ENCODE measurements at regions not wholly inside any gene's neighbourhood (a gene's known extent, or its start where the extent isn't known, plus 50 kb on each side); places are given as distances from the start of the nearest gene placed in this dataset.

GRCh38 chr12:41724216-41724615 lies 420.5 kb downstream of the GXYLT1 start:
- TF ChIP-seq TEAD4 (IDR thresholded peaks at IDR 0.05) = no peak
- no peak for TF ChIP-seq TAF1 (IDR thresholded peaks at IDR 0.05; ENCODE audit: low read depth)
- no peak for TF ChIP-seq EP300 (IDR thresholded peaks at IDR 0.05; ENCODE audit: borderline replicate concordance)
- TF ChIP-seq FOXM1 (IDR thresholded peaks at IDR 0.05; ENCODE audit: borderline replicate concordance, low read depth) = no peak
- TF ChIP-seq YY1 (IDR thresholded peaks at IDR 0.05; ENCODE audit: low read depth) = no peak
- TF ChIP-seq RAD21 (IDR thresholded peaks at IDR 0.05; ENCODE audit: low read depth) = no peak
- no peak for TF ChIP-seq USF1 (IDR thresholded peaks at IDR 0.05)
- no peak for TF ChIP-seq CEBPB (IDR thresholded peaks at IDR 0.05)
- no peak for TF ChIP-seq NFIC (IDR thresholded peaks at IDR 0.05)
- TF ChIP-seq EGR1 (IDR thresholded peaks at IDR 0.05) = no peak
- no peak for TF ChIP-seq REST (IDR thresholded peaks at IDR 0.05; ENCODE audit: low read depth)
- no peak for TF ChIP-seq TCF12 (IDR thresholded peaks at IDR 0.05; ENCODE audit: low read depth)

- TF ChIP-seq TCF12 (IDR thresholded peaks at IDR 0.05; ENCODE audit: low read depth) (no peak), EGR1 (IDR thresholded peaks at IDR 0.05) (no peak), EP300 (IDR thresholded peaks at IDR 0.05; ENCODE audit: borderline replicate concordance) (no peak), TEAD4 (IDR thresholded peaks at IDR 0.05) (no peak), FOXM1 (IDR thresholded peaks at IDR 0.05; ENCODE audit: borderline replicate concordance, low read depth) (no peak), RAD21 (IDR thresholded peaks at IDR 0.05; ENCODE audit: low read depth) (no peak), USF1 (IDR thresholded peaks at IDR 0.05) (no peak), CREB1 (IDR thresholded peaks at IDR 0.05; ENCODE audit: low read depth) (no peak), ZBTB7A (IDR thresholded peaks at IDR 0.05; ENCODE audit: low read depth) (no peak), CEBPB (IDR thresholded peaks at IDR 0.05) (no peak), YY1 (IDR thresholded peaks at IDR 0.05; ENCODE audit: low read depth) (no peak), MAX (IDR thresholded peaks at IDR 0.05) (no peak), TAF1 (IDR thresholded peaks at IDR 0.05; ENCODE audit: low read depth) (no peak), REST (IDR thresholded peaks at IDR 0.05; ENCODE audit: low read depth) (no peak), NFIC (IDR thresholded peaks at IDR 0.05) (no peak)
Observed at GRCh38 chr12:41719214-41719613, 425.5 kb downstream of the GXYLT1 start.

- TF ChIP-seq EGR1 (IDR thresholded peaks at IDR 0.05) (no peak), ZBTB7A (IDR thresholded peaks at IDR 0.05; ENCODE audit: low read depth) (no peak), CEBPB (IDR thresholded peaks at IDR 0.05) (no peak), TCF12 (IDR thresholded peaks at IDR 0.05; ENCODE audit: low read depth) (no peak), RAD21 (IDR thresholded peaks at IDR 0.05; ENCODE audit: low read depth) (no peak), REST (IDR thresholded peaks at IDR 0.05; ENCODE audit: low read depth) (no peak), USF1 (IDR thresholded peaks at IDR 0.05) (no peak), TAF1 (IDR thresholded peaks at IDR 0.05; ENCODE audit: low read depth) (no peak), TEAD4 (IDR thresholded peaks at IDR 0.05) (no peak)
Observed at GRCh38 chr12:41715256-41715655, 429.4 kb downstream of the GXYLT1 start.

GRCh38 chr12:41709463-41710285 lies 435.0 kb downstream of the GXYLT1 start:
- TF ChIP-seq EGR1 (IDR thresholded peaks at IDR 0.05) (no peak), EP300 (IDR thresholded peaks at IDR 0.05; ENCODE audit: borderline replicate concordance) (no peak), REST (IDR thresholded peaks at IDR 0.05; ENCODE audit: low read depth) (no peak), ZBTB7A (IDR thresholded peaks at IDR 0.05; ENCODE audit: low read depth) (no peak), TEAD4 (IDR thresholded peaks at IDR 0.05) (no peak), USF1 (IDR thresholded peaks at IDR 0.05) (no peak), TAF1 (IDR thresholded peaks at IDR 0.05; ENCODE audit: low read depth) (no peak), MAX (IDR thresholded peaks at IDR 0.05) (no peak), TCF12 (IDR thresholded peaks at IDR 0.05; ENCODE audit: low read depth) (no peak), RAD21 (IDR thresholded peaks at IDR 0.05; ENCODE audit: low read depth) (no peak), CREB1 (IDR thresholded peaks at IDR 0.05; ENCODE audit: low read depth) (no peak), CEBPB (IDR thresholded peaks at IDR 0.05) (no peak), NFIC (IDR thresholded peaks at IDR 0.05) (no peak), FOXM1 (IDR thresholded peaks at IDR 0.05; ENCODE audit: borderline replicate concordance, low read depth) (no peak), YY1 (IDR thresholded peaks at IDR 0.05; ENCODE audit: low read depth) (no peak)

Data from Ishikawa (cell line).